CD4-positive, alpha-beta T cell treated with Interferon gamma for 1 hour (primary cell): ENCODE measurements at regions not wholly inside any gene's neighbourhood (a gene's known extent, or its start where the extent isn't known, plus 50 kb on each side); places are given as distances from the start of the nearest gene placed in this dataset.

Experiments used
- DNase-seq: peaks from one replicate; pipeline ENCODE4 v3.0.0-alpha.2; 2020

GRCh38 chr11:71120471-71120896 lies 131.9 kb downstream of the SHANK2 start:
- no peak for DNase-seq

GRCh38 chr11:71119656-71120269 lies 132.6 kb downstream of the SHANK2 start:
- no peak for DNase-seq

- DNase-seq, result no peak
Observed at GRCh38 chr11:71118671-71119250, 133.6 kb downstream of the SHANK2 start.

GRCh38 chr11:71117311-71117710 lies 135.1 kb downstream of the SHANK2 start:
- no peak for DNase-seq

GRCh38 chr11:71116693-71117040 lies 135.7 kb downstream of the SHANK2 start:
- no peak for DNase-seq

GRCh38 chr11:71115770-71116692 lies 136.3 kb downstream of the SHANK2 start:
- DNase-seq, result no peak

GRCh38 chr11:71114124-71114851 lies 138.1 kb downstream of the SHANK2 start:
- no peak for DNase-seq

GRCh38 chr11:71112990-71113389 lies 139.4 kb downstream of the SHANK2 start:
- DNase-seq, result no peak

- DNase-seq, result no peak
Observed at GRCh38 chr11:71112454-71112853, 139.9 kb downstream of the SHANK2 start.

- no peak for DNase-seq
Observed at GRCh38 chr11:71109586-71109985, 142.8 kb downstream of the SHANK2 start.

- no peak for DNase-seq
Observed at GRCh38 chr11:71109186-71109585, 143.2 kb downstream of the SHANK2 start.

- DNase-seq, result no peak
Observed at GRCh38 chr11:71108013-71108865, 144.1 kb downstream of the SHANK2 start.

- DNase-seq, result no peak
Observed at GRCh38 chr11:71106671-71107070, 145.7 kb downstream of the SHANK2 start.

GRCh38 chr11:71103266-71103665 lies 149.1 kb downstream of the SHANK2 start:
- no peak for DNase-seq

- no peak for DNase-seq
Observed at GRCh38 chr11:71102251-71102995, 150.0 kb downstream of the SHANK2 start.

GRCh38 chr11:71101606-71102005 lies 150.8 kb downstream of the SHANK2 start:
- no peak for DNase-seq

- no peak for DNase-seq
Observed at GRCh38 chr11:71101046-71101445, 151.3 kb downstream of the SHANK2 start.

- no peak for DNase-seq
Observed at GRCh38 chr11:71098776-71099175, 153.6 kb downstream of the SHANK2 start.

- no peak for DNase-seq
Observed at GRCh38 chr11:71097506-71098240, 154.7 kb downstream of the SHANK2 start.

GRCh38 chr11:71096751-71097388 lies 155.5 kb downstream of the SHANK2 start:
- no peak for DNase-seq
